Calu3 (cell line): ENCODE measurements at regions not wholly inside any gene's neighbourhood (a gene's known extent, or its start where the extent isn't known, plus 50 kb on each side); places are given as distances from the start of the nearest gene placed in this dataset.
"Not testable (repeated sequence)": the region's sequence is repeated elsewhere in the genome, so short reads cannot be mapped to it uniquely, and the experiment has no call there.

Experiments
- BruUV-seq: library from RNA; stranded (reverse); fragments of 400-500 nt; replicated peaks from 2 replicates; lab custom pipeline; 2021; lab: Mats Ljungman, UMichigan
- CTCF ChIA-PET: fragments of 300-600 bp; sonication (Branson Sonifier 250); formaldehyde crosslinking; loops from one replicate; lab custom pipeline; 2022; ENCODE audit warnings: antibody characterized with exemption; lab: Charles Lee
- DNase-seq: peaks from one replicate; pipeline ENCODE4 v3.0.0; 2022
- H3K27ac Mint-ChIP-seq: one replicate; pipeline ENCODE4 v1.8.0; 2022; ENCODE audit warnings: mixed read lengths; ENCODE audit not compliant: unreplicated experiment
- H3K27me3 Mint-ChIP-seq: one replicate; pipeline ENCODE4 v1.8.0; 2022; ENCODE audit warnings: mixed read lengths; ENCODE audit not compliant: unreplicated experiment
- H3K36me3 Mint-ChIP-seq: one replicate; pipeline ENCODE4 v1.8.0; 2022; ENCODE audit warnings: mild to moderate bottlenecking, moderate library complexity, mixed read lengths; ENCODE audit not compliant: insufficient read depth, unreplicated experiment
- H3K4me1 Mint-ChIP-seq: one replicate; pipeline ENCODE4 v1.8.0; 2022; ENCODE audit warnings: mild to moderate bottlenecking, low read depth, mixed read lengths; ENCODE audit not compliant: unreplicated experiment
- H3K4me3 Mint-ChIP-seq: one replicate; pipeline ENCODE4 v1.8.0; 2022; ENCODE audit warnings: mild to moderate bottlenecking, low read depth, moderate library complexity, mixed read lengths; ENCODE audit not compliant: unreplicated experiment
- H3K9me3 Mint-ChIP-seq: one replicate; pipeline ENCODE4 v1.8.0; 2022; ENCODE audit warnings: low read depth, mixed read lengths; ENCODE audit not compliant: unreplicated experiment
- intact Hi-C: fragments of 100-400 bp; cut with micrococcal nuclease; formaldehyde crosslinking; loops from one replicate; pipeline ENCODE4 v1.10.0; 2022; ENCODE audit not compliant: unreplicated experiment
- TF ChIP-seq, protein P1 (sequence below): fragments of 200-600 bp; IDR thresholded peaks from one replicate; pipeline ENCODE4 v1.8.0; 2022; ENCODE audit warnings: antibody characterized with exemption; ENCODE audit not compliant: unreplicated experiment

GRCh38 chr7:35875292-35875691 lies 74.4 kb downstream of the SEPTIN7 start:
- Mint-ChIP-seq H3K4me3 (no peak overlapping the region), H3K27me3 (no peaks in the 10 kb centered on the region), H3K36me3 (peaks cover 2% of the 10 kb centered on the region), H3K27ac (no peak overlapping the region), H3K4me1 (peaks cover 15% of the 10 kb centered on the region), H3K9me3 (no peaks in the 10 kb centered on the region)
- no peak for DNase-seq
- CTCF ChIA-PET = no interaction called here
- no TSS peak for BruUV-seq
- intact Hi-C loops = no loop called here
- TF ChIP-seq, protein P1, sequence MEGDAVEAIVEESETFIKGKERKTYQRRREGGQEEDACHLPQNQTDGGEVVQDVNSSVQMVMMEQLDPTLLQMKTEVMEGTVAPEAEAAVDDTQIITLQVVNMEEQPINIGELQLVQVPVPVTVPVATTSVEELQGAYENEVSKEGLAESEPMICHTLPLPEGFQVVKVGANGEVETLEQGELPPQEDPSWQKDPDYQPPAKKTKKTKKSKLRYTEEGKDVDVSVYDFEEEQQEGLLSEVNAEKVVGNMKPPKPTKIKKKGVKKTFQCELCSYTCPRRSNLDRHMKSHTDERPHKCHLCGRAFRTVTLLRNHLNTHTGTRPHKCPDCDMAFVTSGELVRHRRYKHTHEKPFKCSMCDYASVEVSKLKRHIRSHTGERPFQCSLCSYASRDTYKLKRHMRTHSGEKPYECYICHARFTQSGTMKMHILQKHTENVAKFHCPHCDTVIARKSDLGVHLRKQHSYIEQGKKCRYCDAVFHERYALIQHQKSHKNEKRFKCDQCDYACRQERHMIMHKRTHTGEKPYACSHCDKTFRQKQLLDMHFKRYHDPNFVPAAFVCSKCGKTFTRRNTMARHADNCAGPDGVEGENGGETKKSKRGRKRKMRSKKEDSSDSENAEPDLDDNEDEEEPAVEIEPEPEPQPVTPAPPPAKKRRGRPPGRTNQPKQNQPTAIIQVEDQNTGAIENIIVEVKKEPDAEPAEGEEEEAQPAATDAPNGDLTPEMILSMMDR = no peak

DNA sequence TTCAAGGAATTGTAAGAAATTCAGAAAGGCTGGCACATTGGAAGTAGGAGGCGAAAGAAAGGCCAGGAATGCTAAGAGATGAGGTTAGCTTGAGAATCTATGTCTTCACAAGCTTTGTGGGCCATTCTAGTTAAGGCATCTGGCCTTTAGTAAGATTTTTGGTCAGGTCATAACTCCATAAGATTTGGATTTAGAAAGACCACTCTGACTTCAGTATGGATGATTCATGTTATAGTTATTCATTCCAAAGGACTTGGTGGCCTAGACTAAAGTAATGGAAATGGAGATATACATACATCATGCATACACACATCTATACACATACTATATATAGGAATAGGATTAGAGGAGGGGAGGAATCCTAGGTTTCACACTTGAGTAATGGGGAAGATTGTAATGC lies 77.5 kb downstream of the SEPTIN7 start:
- peaks cover 15% of the 10 kb centered on the region for H3K4me1 Mint-ChIP-seq
- H3K27ac Mint-ChIP-seq = peak overlapping the region; percentile 7
- no peak for DNase-seq
- intact Hi-C loops = no loop called here
- H3K9me3 Mint-ChIP-seq = no peaks in the 10 kb centered on the region
- TF ChIP-seq, protein P1 = no peak
- H3K36me3 Mint-ChIP-seq = peaks cover 12% of the 10 kb centered on the region
- CTCF ChIA-PET = interaction anchor here (1.5 kb wide), 1 partner anchor 12 kb away, joined by 5 read pairs; no protein-coding TSS in a partner anchor
- no peaks in the 10 kb centered on the region for H3K27me3 Mint-ChIP-seq
- no TSS peak for BruUV-seq
- no peak overlapping the region for H3K4me3 Mint-ChIP-seq

DNA sequence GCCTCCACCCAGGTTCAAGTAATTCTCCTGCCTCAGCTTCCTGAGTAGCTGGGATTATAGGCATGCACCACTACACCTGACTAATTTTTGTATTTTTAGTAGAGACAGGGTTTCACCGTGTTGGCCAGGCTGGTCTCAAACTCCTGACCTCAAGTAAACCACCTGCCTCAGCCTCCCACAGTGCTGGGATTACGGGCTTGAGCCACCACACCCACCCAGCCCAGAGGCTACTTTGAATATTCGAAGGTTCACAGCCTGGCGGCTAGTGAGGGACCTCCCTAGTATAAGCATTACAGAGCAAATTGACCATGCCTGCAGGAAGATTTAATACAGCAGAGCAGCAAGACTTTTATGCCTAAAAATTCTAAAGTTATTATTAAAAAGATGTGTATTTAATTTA lies 86.6 kb downstream of the SEPTIN7 start:
- CTCF ChIA-PET, intact Hi-C loops, H3K27ac Mint-ChIP-seq, DNase-seq, H3K4me1 Mint-ChIP-seq, H3K4me3 Mint-ChIP-seq, H3K9me3 Mint-ChIP-seq, BruUV-seq, H3K27me3 Mint-ChIP-seq: not testable (repeated sequence)
- H3K36me3 Mint-ChIP-seq = peaks cover 26% of the 10 kb centered on the region

DNA sequence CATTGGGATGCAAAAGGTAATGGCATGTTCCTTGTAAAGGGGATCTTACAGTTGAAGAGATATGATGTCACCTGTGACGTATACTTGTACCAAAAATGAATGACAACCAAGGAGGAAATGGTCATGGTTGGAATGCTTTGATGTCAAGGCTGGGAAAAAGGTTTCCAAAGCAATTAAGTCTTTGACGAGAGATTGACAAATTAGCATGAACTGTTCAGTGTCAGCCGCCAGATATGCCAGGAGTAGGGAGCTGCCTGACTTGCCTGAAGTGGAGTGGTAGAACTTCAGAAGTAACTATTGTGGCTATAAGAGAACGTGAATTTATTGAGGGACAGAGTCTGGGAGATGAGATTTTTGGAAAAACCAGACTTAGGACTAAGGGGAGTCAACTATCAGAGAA lies 88.1 kb downstream of the SEPTIN7 start:
- H3K27me3 Mint-ChIP-seq = no peaks in the 10 kb centered on the region
- H3K4me1 Mint-ChIP-seq = peaks cover 7% of the 10 kb centered on the region
- H3K27ac Mint-ChIP-seq = no peak overlapping the region
- DNase-seq = no peak
- CTCF ChIA-PET = interaction anchor here (0.7 to 1.1 kb wide), 2 partner anchors 9 to 1290 kb away, joined by 3 to 4 read pairs; no protein-coding TSS in a partner anchor
- no peak overlapping the region for H3K4me3 Mint-ChIP-seq
- intact Hi-C loops = no loop called here
- TF ChIP-seq, protein P1 = no peak
- no peaks in the 10 kb centered on the region for H3K9me3 Mint-ChIP-seq
- peaks cover 20% of the 10 kb centered on the region for H3K36me3 Mint-ChIP-seq
- BruUV-seq = no TSS peak

DNA sequence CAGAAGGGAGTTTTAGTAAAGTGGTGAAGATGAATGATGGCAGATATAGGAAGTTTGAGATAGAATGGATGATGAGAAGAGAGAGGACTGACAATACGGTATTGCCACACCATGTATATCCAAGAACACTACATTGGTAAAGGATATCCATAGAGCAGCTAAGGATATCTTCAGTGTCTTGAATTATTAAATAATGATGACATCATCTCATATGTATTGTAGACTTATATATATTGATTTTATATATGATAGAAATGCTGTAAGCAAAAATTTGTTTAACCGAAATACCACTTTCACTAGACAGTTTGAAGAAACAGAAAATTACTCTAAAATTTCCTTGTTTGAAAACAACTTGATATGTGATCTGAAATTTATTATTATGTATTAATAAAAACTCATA lies 89.0 kb downstream of the SEPTIN7 start:
- TF ChIP-seq, protein P1 = no peak
- no peak overlapping the region for H3K27ac Mint-ChIP-seq
- peaks cover 22% of the 10 kb centered on the region for H3K36me3 Mint-ChIP-seq
- no peak for DNase-seq
- CTCF ChIA-PET = interaction anchor here (1.1 to 1.4 kb wide), 2 partner anchors 9 to 11 kb away, joined by 3 to 5 read pairs; no protein-coding TSS in a partner anchor
- no peak overlapping the region for H3K4me3 Mint-ChIP-seq
- intact Hi-C loops = no loop called here
- no TSS peak for BruUV-seq
- H3K4me1 Mint-ChIP-seq = peaks cover 7% of the 10 kb centered on the region
- no peaks in the 10 kb centered on the region for H3K9me3 Mint-ChIP-seq
- H3K27me3 Mint-ChIP-seq = no peaks in the 10 kb centered on the region
